ENCODE measurements at regions not wholly inside any gene's neighbourhood (a gene's known extent, or its start where the extent isn't known, plus 50 kb on each side); places are given as distances from the start of the nearest gene placed in this dataset.

DNA sequence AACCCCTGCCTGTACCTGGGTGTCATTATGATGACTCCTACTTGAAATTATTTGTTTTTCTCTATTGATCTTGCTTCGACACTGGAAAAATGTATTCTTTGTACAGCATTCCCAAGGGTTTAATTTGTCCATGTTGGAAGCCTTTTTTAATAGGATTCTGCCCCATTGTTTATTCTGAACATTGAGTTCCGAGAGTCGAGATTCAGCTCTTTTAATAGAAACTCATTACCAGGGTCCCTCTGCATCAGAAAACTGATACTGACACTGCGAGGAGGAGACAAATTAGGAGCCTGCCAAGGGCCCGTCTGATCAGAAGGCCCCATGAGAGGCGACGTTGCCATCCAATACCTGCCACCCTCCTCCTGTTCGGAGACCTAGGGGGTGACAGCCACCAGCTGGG, 260.5 kb upstream of the ZMIZ1 start:
- intact Hi-C loops (cut with micrococcal nuclease; ENCODE audit: unreplicated experiment), result no loop called here
- no TSS peak for BruUV-seq (replicated peaks)

DNA sequence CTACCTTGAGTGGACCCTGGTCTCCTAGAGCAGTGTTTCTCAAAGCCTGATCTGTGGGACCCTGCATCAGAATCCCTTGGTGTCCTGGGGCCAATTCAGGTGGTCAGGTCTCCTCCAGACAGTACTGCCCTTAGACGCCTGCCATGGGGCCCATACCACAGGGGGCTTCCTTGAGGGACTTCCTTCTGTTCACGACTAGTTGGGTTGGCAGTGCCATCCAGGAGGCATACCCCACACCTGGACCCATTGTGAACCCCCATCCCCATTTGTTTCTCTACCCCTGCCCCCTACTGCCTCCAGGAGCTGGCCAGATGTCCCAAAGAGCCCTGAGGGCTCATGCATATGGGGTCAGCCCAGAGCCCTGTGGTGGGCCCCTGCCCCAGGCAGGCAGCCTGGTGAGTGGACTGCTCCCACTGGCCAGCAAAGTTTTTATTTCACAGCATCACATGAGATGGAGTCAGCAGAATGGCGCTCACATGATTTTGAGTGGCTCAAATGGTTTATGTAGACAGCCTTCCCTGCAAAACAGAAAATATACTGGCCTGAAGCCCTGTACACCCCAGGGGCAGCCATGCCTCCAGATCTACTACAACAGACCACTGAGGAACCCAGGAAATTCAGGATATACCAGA, 259.9 kb upstream of the ZMIZ1 start:
- Histone ChIP-seq H3K36me3 (ENCODE audit: insufficient read depth, low read length, poor library complexity, severe bottlenecking) (no peaks in the 10 kb centered on the region), H3K4me3 (ENCODE audit: low read depth, low read length, poor library complexity, severe bottlenecking) (no peak overlapping the region), H3K27ac (ENCODE audit: low read depth, low read length, poor library complexity, severe bottlenecking) (no peak overlapping the region), H3K4me1 (ENCODE audit: insufficient read depth, low read length, poor library complexity, severe bottlenecking) (no peaks in the 10 kb centered on the region), H3K9me3 (ENCODE audit: low read depth, low read length, poor library complexity, severe bottlenecking) (no peaks in the 10 kb centered on the region), H3K27me3 (replicated peaks; ENCODE audit: insufficient read depth, low read depth, low read length, poor library complexity) (no peaks in the 10 kb centered on the region)
- POLR2A ChIA-PET (ENCODE audit: low non-redundant PET), result interaction anchor here (0.7 kb wide), 1 partner anchor 94 kb away, joined by 3 read pairs; no protein-coding TSS in a partner anchor
- CTCF ChIA-PET, result no interaction called here
- intact Hi-C loops (cut with micrococcal nuclease; ENCODE audit: unreplicated experiment), result no loop called here
- TF ChIP-seq, protein P1, sequence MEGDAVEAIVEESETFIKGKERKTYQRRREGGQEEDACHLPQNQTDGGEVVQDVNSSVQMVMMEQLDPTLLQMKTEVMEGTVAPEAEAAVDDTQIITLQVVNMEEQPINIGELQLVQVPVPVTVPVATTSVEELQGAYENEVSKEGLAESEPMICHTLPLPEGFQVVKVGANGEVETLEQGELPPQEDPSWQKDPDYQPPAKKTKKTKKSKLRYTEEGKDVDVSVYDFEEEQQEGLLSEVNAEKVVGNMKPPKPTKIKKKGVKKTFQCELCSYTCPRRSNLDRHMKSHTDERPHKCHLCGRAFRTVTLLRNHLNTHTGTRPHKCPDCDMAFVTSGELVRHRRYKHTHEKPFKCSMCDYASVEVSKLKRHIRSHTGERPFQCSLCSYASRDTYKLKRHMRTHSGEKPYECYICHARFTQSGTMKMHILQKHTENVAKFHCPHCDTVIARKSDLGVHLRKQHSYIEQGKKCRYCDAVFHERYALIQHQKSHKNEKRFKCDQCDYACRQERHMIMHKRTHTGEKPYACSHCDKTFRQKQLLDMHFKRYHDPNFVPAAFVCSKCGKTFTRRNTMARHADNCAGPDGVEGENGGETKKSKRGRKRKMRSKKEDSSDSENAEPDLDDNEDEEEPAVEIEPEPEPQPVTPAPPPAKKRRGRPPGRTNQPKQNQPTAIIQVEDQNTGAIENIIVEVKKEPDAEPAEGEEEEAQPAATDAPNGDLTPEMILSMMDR (conservative IDR thresholded peaks at IDR 0.05; ENCODE audit: low read depth, low read length), result no peak
- no peak for TF ChIP-seq EZH2 (IDR thresholded peaks at IDR 0.05; ENCODE audit: borderline replicate concordance, low read depth, low read length, poor library complexity, severe bottlenecking)
- no peak for DNase-seq (ENCODE audit: low spot score)
- no TSS peak for BruUV-seq (replicated peaks)

More for the DNA sequence above, 260.5 kb upstream of the ZMIZ1 start:
- no peak overlapping the region for H3K4me3 ChIP-seq (ENCODE audit: low read depth, low read length, poor library complexity, severe bottlenecking)
- TF ChIP-seq, protein P1 (conservative IDR thresholded peaks at IDR 0.05; ENCODE audit: low read depth, low read length), result no peak
- TF ChIP-seq EZH2 (IDR thresholded peaks at IDR 0.05; ENCODE audit: borderline replicate concordance, low read depth, low read length, poor library complexity, severe bottlenecking), result no peak
- H3K27me3 ChIP-seq (replicated peaks; ENCODE audit: insufficient read depth, low read depth, low read length, poor library complexity), result no peaks in the 10 kb centered on the region
- H3K27ac ChIP-seq (ENCODE audit: low read depth, low read length, poor library complexity, severe bottlenecking), result no peak overlapping the region
- H3K9me3 ChIP-seq (ENCODE audit: low read depth, low read length, poor library complexity, severe bottlenecking), result no peaks in the 10 kb centered on the region
- H3K4me1 ChIP-seq (ENCODE audit: insufficient read depth, low read length, poor library complexity, severe bottlenecking), result no peaks in the 10 kb centered on the region
- ChIA-PET CTCF (no interaction called here), POLR2A (ENCODE audit: low non-redundant PET) (no interaction called here)
- DNase-seq (ENCODE audit: low spot score), result no peak
- no peaks in the 10 kb centered on the region for H3K36me3 ChIP-seq (ENCODE audit: insufficient read depth, low read length, poor library complexity, severe bottlenecking)

DNA sequence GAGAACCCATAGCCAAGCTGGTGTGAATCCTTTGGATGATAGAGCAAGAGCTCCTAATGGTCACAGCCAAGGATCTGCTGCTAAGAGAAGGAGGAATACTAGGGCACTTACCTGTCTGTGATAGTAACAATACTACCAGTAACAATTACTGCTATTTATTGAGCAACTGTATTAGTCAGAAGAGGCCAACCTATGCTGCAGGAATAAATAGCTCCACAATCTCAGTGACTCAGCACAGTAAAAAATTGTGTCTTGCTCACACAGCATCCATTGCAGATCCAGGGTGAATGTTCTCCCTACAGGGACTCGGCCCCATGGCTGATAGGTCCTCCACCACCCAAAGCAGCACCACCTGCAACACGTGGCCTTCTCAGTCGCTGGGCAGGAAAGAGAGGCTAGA, 257.6 kb upstream of the ZMIZ1 start:
- H3K27me3 ChIP-seq (replicated peaks; ENCODE audit: insufficient read depth, low read depth, low read length, poor library complexity), result no peaks in the 10 kb centered on the region
- POLR2A ChIA-PET (ENCODE audit: low non-redundant PET), result no interaction called here

More for the DNA sequence above, 257.6 kb upstream of the ZMIZ1 start:
- Histone ChIP-seq H3K27ac (ENCODE audit: low read depth, low read length, poor library complexity, severe bottlenecking) (no peak overlapping the region), H3K4me1 (ENCODE audit: insufficient read depth, low read length, poor library complexity, severe bottlenecking) (no peaks in the 10 kb centered on the region), H3K9me3 (ENCODE audit: low read depth, low read length, poor library complexity, severe bottlenecking) (no peaks in the 10 kb centered on the region), H3K4me3 (ENCODE audit: low read depth, low read length, poor library complexity, severe bottlenecking) (no peak overlapping the region), H3K36me3 (ENCODE audit: insufficient read depth, low read length, poor library complexity, severe bottlenecking) (no peaks in the 10 kb centered on the region)
- DNase-seq (ENCODE audit: low spot score), result no peak
- TF ChIP-seq, protein P1 (conservative IDR thresholded peaks at IDR 0.05; ENCODE audit: low read depth, low read length), result no peak
- no peak for TF ChIP-seq EZH2 (IDR thresholded peaks at IDR 0.05; ENCODE audit: borderline replicate concordance, low read depth, low read length, poor library complexity, severe bottlenecking)
- no TSS peak for BruUV-seq (replicated peaks)
- intact Hi-C loops (cut with micrococcal nuclease; ENCODE audit: unreplicated experiment), result no loop called here
- CTCF ChIA-PET, result no interaction called here
